ENCODE measurements at regions not wholly inside any gene's neighbourhood (a gene's known extent, or its start where the extent isn't known, plus 50 kb on each side); places are given as distances from the start of the nearest gene placed in this dataset.
"Not testable (repeated sequence)": the region's sequence is repeated elsewhere in the genome, so short reads cannot be mapped to it uniquely, and the experiment has no call there.

GRCh38 chr18:10141559-10141958, 227.7 kb downstream of the VAPA start:
- DNase-seq (ENCODE audit: low read depth in 2 of 2) = no peak

GRCh38 chr18:10142056-10142455, 228.2 kb downstream of the VAPA start:
- DNase-seq (ENCODE audit: low read depth in 2 of 2) = peak in 1 of 2 donors; percentile 22

- DNase-seq (ENCODE audit: low read depth in 2 of 2) = peak in 1 of 2 donors; percentile 39
Measured at GRCh38 chr18:10142496-10143160, 228.8 kb downstream of the VAPA start.

- DNase-seq (ENCODE audit: low read depth in 2 of 2) = no peak
Measured at GRCh38 chr18:10143596-10143995, 229.8 kb downstream of the VAPA start.

- no peak for DNase-seq (ENCODE audit: low read depth in 2 of 2)
Measured at GRCh38 chr18:10145546-10145945, 231.7 kb downstream of the VAPA start.

GRCh38 chr18:10147226-10147625, 233.4 kb downstream of the VAPA start:
- no peak for DNase-seq (ENCODE audit: low read depth in 2 of 2)

- DNase-seq (ENCODE audit: low read depth in 2 of 2) = no peak
Measured at GRCh38 chr18:10147752-10148151, 233.9 kb downstream of the VAPA start.

- no peak for DNase-seq (ENCODE audit: low read depth in 2 of 2)
Measured at GRCh38 chr18:10148189-10148929, 234.5 kb downstream of the VAPA start.

- DNase-seq (ENCODE audit: low read depth in 2 of 2) = no peak
Measured at GRCh38 chr18:10149768-10150556, 236.1 kb downstream of the VAPA start.

- DNase-seq (ENCODE audit: low read depth in 2 of 2) = not testable (repeated sequence)
Measured at GRCh38 chr18:10150576-10150975, 236.8 kb downstream of the VAPA start.

- no peak for DNase-seq (ENCODE audit: low read depth in 2 of 2)
Measured at GRCh38 chr18:10152475-10152874, 238.7 kb downstream of the VAPA start.

- DNase-seq (ENCODE audit: low read depth in 2 of 2) = no peak
Measured at GRCh38 chr18:10153924-10154752, 240.3 kb downstream of the VAPA start.

GRCh38 chr18:10157706-10158105, 243.9 kb downstream of the VAPA start:
- DNase-seq (ENCODE audit: low read depth in 2 of 2) = no peak

GRCh38 chr18:10160251-10160650, 246.4 kb downstream of the VAPA start:
- no peak for DNase-seq (ENCODE audit: low read depth in 2 of 2)

GRCh38 chr18:10161315-10161714, 247.5 kb downstream of the VAPA start:
- DNase-seq (ENCODE audit: low read depth in 2 of 2) = no peak

GRCh38 chr18:10162340-10162739, 248.5 kb downstream of the VAPA start:
- no peak for DNase-seq (ENCODE audit: low read depth in 2 of 2)

GRCh38 chr18:10164271-10165071, 250.7 kb downstream of the VAPA start:
- peak in 1 of 2 donors; percentile 7 for DNase-seq (ENCODE audit: low read depth in 2 of 2)

- DNase-seq (ENCODE audit: low read depth in 2 of 2) = no peak
Measured at GRCh38 chr18:10166164-10166807, 252.5 kb downstream of the VAPA start.

- no peak for DNase-seq (ENCODE audit: low read depth in 2 of 2)
Measured at GRCh38 chr18:10167759-10168158, 253.9 kb downstream of the VAPA start.

GRCh38 chr18:10168477-10168876, 254.7 kb downstream of the VAPA start:
- no peak for DNase-seq (ENCODE audit: low read depth in 2 of 2)

Data from dermis microvascular lymphatic vessel endothelial cell (primary cell).